IMR-90 (cell line): ENCODE measurements at regions not wholly inside any gene's neighbourhood (a gene's known extent, or its start where the extent isn't known, plus 50 kb on each side); places are given as distances from the start of the nearest gene placed in this dataset.

Source experiments
- ATAC-seq: fragments of 200-7000 bp; cut with Tn5 transposase; 2 replicates; pipeline ENCODE4 v1.9.1; 2020; ENCODE audit warnings: low read depth, mild to moderate bottlenecking, moderate library complexity
- BruUV-seq: library from RNA; stranded (reverse); fragments of 400-500 nt; replicated peaks from 2 replicates; lab custom pipeline; 2021; lab: Mats Ljungman, UMichigan
- CTCF ChIA-PET: fragments of 300-600 bp; formaldehyde crosslinking; extraction: SDS; loops from one replicate; lab custom pipeline; 2021; ENCODE audit warnings: antibody characterized with exemption; lab: Yijun Ruan, JAX
- POLR2A ChIA-PET: fragments of 300-600 bp; sonication (Branson Sonifier 250); formaldehyde crosslinking; loops from one replicate; lab custom pipeline; 2022; ENCODE audit warnings: antibody characterized with exemption; ENCODE audit not compliant: unreplicated experiment; lab: Charles Lee
- DNase-seq: peaks from one replicate; pipeline ENCODE4 v3.0.0; 2013
- H2AFZ ChIP-seq: replicated peaks from 2 replicates; pipeline ENCODE3; 2013; ENCODE audit warnings: low read length, mild to moderate bottlenecking; ENCODE audit not compliant: poor library complexity
- H2AK5ac ChIP-seq: 2 replicates; pipeline ENCODE4 v1.6.1; 2013; ENCODE audit warnings: low read depth, low read length, inconsistent platforms
- H2AK9ac ChIP-seq: replicated peaks from 2 replicates; pipeline ENCODE3; 2013; ENCODE audit warnings: mild to moderate bottlenecking, low read depth, low read length, moderate library complexity; ENCODE audit not compliant: poor library complexity
- H2BK120ac ChIP-seq: 2 replicates; pipeline ENCODE4 v1.6.1; 2013; ENCODE audit warnings: low read depth, low read length, inconsistent platforms
- H2BK15ac ChIP-seq: 3 replicates; pipeline ENCODE4 v1.6.1; 2013; ENCODE audit warnings: low read depth, low read length, inconsistent platforms
- H2BK20ac ChIP-seq: 2 replicates; pipeline ENCODE4 v1.6.1; 2013; ENCODE audit warnings: low read depth, mild to moderate bottlenecking, inconsistent platforms, low read length, moderate library complexity
- H2BK5ac ChIP-seq: 2 replicates; pipeline ENCODE4 v1.6.1; 2013; ENCODE audit warnings: mild to moderate bottlenecking, low read depth, low read length, inconsistent platforms; ENCODE audit not compliant: poor library complexity, severe bottlenecking
- H3K14ac ChIP-seq: replicated peaks from 2 replicates; pipeline ENCODE4 v1.6.1; 2013; ENCODE audit warnings: low read depth, low read length, inconsistent platforms
- H3K18ac ChIP-seq: 2 replicates; pipeline ENCODE4 v1.6.1; 2013; ENCODE audit warnings: low read depth, low read length, control low read depth
- H3K23ac ChIP-seq: 2 replicates; pipeline ENCODE4 v1.6.1; 2013; ENCODE audit warnings: low read depth, low read length, inconsistent platforms
- H3K27ac ChIP-seq: 2 replicates; pipeline ENCODE4 v1.5.1; 2013; ENCODE audit warnings: mild to moderate bottlenecking, control low read depth, low read length; ENCODE audit not compliant: insufficient read depth
- H3K27me3 ChIP-seq: 2 replicates; pipeline ENCODE4 v1.6.1; 2013; ENCODE audit warnings: low read length; ENCODE audit not compliant: control insufficient read depth, insufficient read depth
- H3K36me3 ChIP-seq: 2 replicates; pipeline ENCODE4 v1.6.1; 2013; ENCODE audit warnings: low read length, mixed read lengths; ENCODE audit not compliant: control insufficient read depth, insufficient read depth
- H3K4ac ChIP-seq: 2 replicates; pipeline ENCODE4 v1.6.1; 2013; ENCODE audit warnings: low read depth, low read length, inconsistent platforms
- H3K4me1 ChIP-seq: 2 replicates; pipeline ENCODE4 v1.6.1; 2013; ENCODE audit warnings: low read length, mixed read lengths; ENCODE audit not compliant: control insufficient read depth, insufficient read depth
- H3K4me2 ChIP-seq: 2 replicates; pipeline ENCODE4 v1.6.1; 2013; ENCODE audit warnings: low read depth, mild to moderate bottlenecking, control low read depth, low read length, moderate library complexity
- H3K4me3 ChIP-seq: 2 replicates; pipeline ENCODE4 v1.5.1; 2013; ENCODE audit warnings: low read depth, mild to moderate bottlenecking, control low read depth, low read length, moderate library complexity; ENCODE audit not compliant: insufficient read depth
- H3K56ac ChIP-seq: 2 replicates; pipeline ENCODE4 v1.6.1; 2013; ENCODE audit warnings: low read length, inconsistent platforms; ENCODE audit not compliant: insufficient read depth; ENCODE audit errors: extremely low read depth
- H3K79me1 ChIP-seq, 2 experiments: 2 replicates each; pipeline ENCODE4 v1.6.1; 2013; ENCODE audit warnings: low read length in 2 of 2, inconsistent platforms in 1 of 2, low read depth in 1 of 2
- H3K9ac ChIP-seq: 2 replicates; pipeline ENCODE4 v1.6.1; 2013; ENCODE audit warnings: low read depth, low read length, control low read depth
- H3K9me1 ChIP-seq: 2 replicates; pipeline ENCODE4 v1.6.1; 2013; ENCODE audit warnings: low read length, inconsistent platforms; ENCODE audit not compliant: insufficient read depth
- H3K9me3 ChIP-seq: 2 replicates; pipeline ENCODE4 v1.6.1; 2013; ENCODE audit warnings: low read length; ENCODE audit not compliant: control insufficient read depth, insufficient read depth
- H4K20me1 ChIP-seq: 2 replicates; pipeline ENCODE4 v1.6.1; 2013; ENCODE audit warnings: low read length, inconsistent platforms; ENCODE audit not compliant: insufficient read depth
- H4K5ac ChIP-seq: 2 replicates; pipeline ENCODE4 v1.6.1; 2013; ENCODE audit warnings: mild to moderate bottlenecking, low read depth, low read length, control low read depth
- H4K8ac ChIP-seq, 2 experiments: 2 replicates each; pipeline ENCODE4 v1.6.1; 2013; ENCODE audit warnings: low read depth in 2 of 2, low read length in 2 of 2, control low read depth in 1 of 2, inconsistent platforms in 1 of 2
- H4K91ac ChIP-seq: 2 replicates; pipeline ENCODE4 v1.6.1; 2013; ENCODE audit warnings: low read depth, low read length, inconsistent platforms; ENCODE audit not compliant: insufficient read depth
- BHLHE40 ChIP-seq: fragments of 150-350 bp; IDR thresholded peaks from 2 replicates; pipeline ENCODE4 v1.6.1; 2016; ENCODE audit warnings: mild to moderate bottlenecking, low read depth, low read length
- CHD1 ChIP-seq: IDR thresholded peaks from 2 replicates; pipeline ENCODE4 v1.6.1; 2012; ENCODE audit warnings: low read depth, low read length, improper control_type of control experiment
- FOS ChIP-seq: fragments of 150-350 bp; IDR thresholded peaks from 2 replicates; pipeline ENCODE4 v1.6.1; 2016; ENCODE audit warnings: low read depth, low read length
- MAFK ChIP-seq: IDR thresholded peaks from 2 replicates; pipeline ENCODE4 v1.6.1; 2012; ENCODE audit warnings: low read depth, low read length, improper control_type of control experiment
- MAZ ChIP-seq: IDR thresholded peaks from 2 replicates; pipeline ENCODE4 v1.6.1; 2012; ENCODE audit warnings: low read depth, mild to moderate bottlenecking, low read length, improper control_type of control experiment, moderate library complexity, borderline replicate concordance
- MXI1 ChIP-seq: IDR thresholded peaks from 2 replicates; pipeline ENCODE4 v1.6.1; 2012; ENCODE audit warnings: low read depth, mild to moderate bottlenecking, low read length, moderate library complexity, borderline replicate concordance
- NFE2L2 ChIP-seq: fragments of 150-350 bp; IDR thresholded peaks from 2 replicates; pipeline ENCODE4 v1.6.1; 2016; ENCODE audit warnings: low read depth, mild to moderate bottlenecking, low read length
- POLR2A ChIP-seq: IDR thresholded peaks from 2 replicates; pipeline ENCODE4 v1.6.1; 2012; ENCODE audit warnings: mild to moderate bottlenecking, low read depth, low read length
- RAD21 ChIP-seq: IDR thresholded peaks from 2 replicates; pipeline ENCODE4 v1.6.1; 2012; ENCODE audit warnings: low read length, improper control_type of control experiment
- RFX5 ChIP-seq: IDR thresholded peaks from 2 replicates; pipeline ENCODE4 v1.8.0; 2012; ENCODE audit warnings: low read depth, mild to moderate bottlenecking, low read length, moderate library complexity
- SMC3 ChIP-seq: fragments of 150-350 bp; IDR thresholded peaks from 2 replicates; pipeline ENCODE4 v1.6.1; 2016; ENCODE audit warnings: low read depth, mild to moderate bottlenecking, antibody characterized with exemption, low read length, moderate library complexity
- WGBS, 2 experiments: methylation state at CpG; one replicate each; pipeline versions ENCODE4 v1.1.5 to v1.1.7; 2013; ENCODE audit warnings: missing lambda C conversion rate in 2 of 2; ENCODE audit not compliant: insufficient read length in 1 of 2; ENCODE audit errors: extremely low coverage in 2 of 2; 5-methylcytosine and 5-hydroxymethylcytosine counted together
- dilution Hi-C: fragments of 300-500 bp; cut with HindIII; formaldehyde crosslinking; loops from one replicate; pipeline ENCODE4 v1.14.3; 2018; ENCODE audit warnings: low sequenced_read_pairs; ENCODE audit not compliant: unreplicated experiment
- in situ Hi-C: fragments of 300-500 bp; cut with MboI; formaldehyde crosslinking; loops from 3 replicates; pipeline ENCODE4 v1.14.3; 2019; ENCODE audit warnings: low sequenced_read_pairs, inconsistent platforms, mixed read lengths
- intact Hi-C: fragments of 100-400 bp; cut with micrococcal nuclease; formaldehyde crosslinking; loops from 2 replicates; pipeline ENCODE4 v1.10.0; 2022
- TF ChIP-seq, protein P1 (sequence below): conservative IDR thresholded peaks from 2 replicates; pipeline ENCODE4 v1.5.1; 2012; ENCODE audit warnings: mild to moderate bottlenecking, low read depth, low read length, improper control_type of control experiment
- TF ChIP-seq, protein P2 (sequence below): fragments of 150-350 bp; IDR thresholded peaks from 2 replicates; pipeline ENCODE4 v1.6.1; 2016; ENCODE audit warnings: low read depth, mild to moderate bottlenecking, low read length, moderate library complexity, borderline replicate concordance
- TF ChIP-seq, protein P3 (sequence below): fragments of 150-350 bp; IDR thresholded peaks from 2 replicates; pipeline ENCODE4 v1.6.1; 2017; ENCODE audit warnings: mild to moderate bottlenecking, antibody characterized with exemption, low read length, low read depth

DNA sequence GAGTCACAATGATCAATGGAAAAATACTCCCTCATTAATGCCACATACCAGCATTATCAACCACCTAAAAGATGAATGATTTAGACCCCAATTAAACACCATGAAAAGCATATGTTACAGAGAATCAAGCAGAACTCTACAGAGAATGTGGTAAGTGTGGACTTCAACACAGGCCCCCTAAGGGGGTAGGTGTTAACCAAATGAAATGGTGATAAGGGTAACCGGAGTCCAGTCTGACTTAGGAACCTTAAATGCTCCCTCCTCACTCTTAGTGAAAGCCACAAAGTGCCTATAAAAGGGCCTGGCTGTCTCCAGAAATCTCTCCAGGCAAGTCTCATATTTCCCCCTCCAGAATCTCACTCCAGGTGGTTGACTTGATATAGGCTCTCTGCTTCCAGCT is 149.2 kb upstream of the FOXD3 start:
- WGBS, 2 experiments, result no CpG with 5 or more reads among the region's 1 CpG
- Histone ChIP-seq H3K14ac (no peak overlapping the region), H2AK9ac (no peak overlapping the region), H3K4me3 (no peak overlapping the region), H4K91ac (no peak overlapping the region), H3K23ac (no peak overlapping the region), H4K8ac (no peak overlapping the region), H2BK120ac (no peak overlapping the region), H2BK15ac (no peak overlapping the region), H3K36me3 (no peaks in the 10 kb centered on the region), H3K9me3 (no peaks in the 10 kb centered on the region), H2AK5ac (no peak overlapping the region), H4K5ac (no peak overlapping the region), H2BK5ac (no peak overlapping the region), H3K27ac (no peak overlapping the region), H4K20me1 (no peaks in the 10 kb centered on the region), H3K4me1 (no peaks in the 10 kb centered on the region), H3K56ac (no peak overlapping the region), H3K18ac (no peak overlapping the region), H2BK20ac (no peak overlapping the region), H3K79me1 (no peaks in the 10 kb centered on the region), H3K4ac (no peak overlapping the region), H2AFZ (no peak overlapping the region), H3K9me1 (no peaks in the 10 kb centered on the region), H3K4me2 (no peak overlapping the region), H3K27me3 (no peaks in the 10 kb centered on the region), H3K9ac (no peak overlapping the region)
- dilution Hi-C loops, result no loop called here
- intact Hi-C loops, result no loop called here
- in situ Hi-C loops, result no loop called here
- no TSS peak for BruUV-seq
- ATAC-seq (no peak), DNase-seq (no peak)
- ChIA-PET CTCF (no interaction called here), POLR2A (no interaction called here)
- TF ChIP-seq NFE2L2, result no peak
- TF ChIP-seq RAD21, result no peak
- no peak for TF ChIP-seq BHLHE40
- no peak for TF ChIP-seq FOS
- TF ChIP-seq, protein P1, sequence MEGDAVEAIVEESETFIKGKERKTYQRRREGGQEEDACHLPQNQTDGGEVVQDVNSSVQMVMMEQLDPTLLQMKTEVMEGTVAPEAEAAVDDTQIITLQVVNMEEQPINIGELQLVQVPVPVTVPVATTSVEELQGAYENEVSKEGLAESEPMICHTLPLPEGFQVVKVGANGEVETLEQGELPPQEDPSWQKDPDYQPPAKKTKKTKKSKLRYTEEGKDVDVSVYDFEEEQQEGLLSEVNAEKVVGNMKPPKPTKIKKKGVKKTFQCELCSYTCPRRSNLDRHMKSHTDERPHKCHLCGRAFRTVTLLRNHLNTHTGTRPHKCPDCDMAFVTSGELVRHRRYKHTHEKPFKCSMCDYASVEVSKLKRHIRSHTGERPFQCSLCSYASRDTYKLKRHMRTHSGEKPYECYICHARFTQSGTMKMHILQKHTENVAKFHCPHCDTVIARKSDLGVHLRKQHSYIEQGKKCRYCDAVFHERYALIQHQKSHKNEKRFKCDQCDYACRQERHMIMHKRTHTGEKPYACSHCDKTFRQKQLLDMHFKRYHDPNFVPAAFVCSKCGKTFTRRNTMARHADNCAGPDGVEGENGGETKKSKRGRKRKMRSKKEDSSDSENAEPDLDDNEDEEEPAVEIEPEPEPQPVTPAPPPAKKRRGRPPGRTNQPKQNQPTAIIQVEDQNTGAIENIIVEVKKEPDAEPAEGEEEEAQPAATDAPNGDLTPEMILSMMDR, result no peak
- TF ChIP-seq, protein P2, sequence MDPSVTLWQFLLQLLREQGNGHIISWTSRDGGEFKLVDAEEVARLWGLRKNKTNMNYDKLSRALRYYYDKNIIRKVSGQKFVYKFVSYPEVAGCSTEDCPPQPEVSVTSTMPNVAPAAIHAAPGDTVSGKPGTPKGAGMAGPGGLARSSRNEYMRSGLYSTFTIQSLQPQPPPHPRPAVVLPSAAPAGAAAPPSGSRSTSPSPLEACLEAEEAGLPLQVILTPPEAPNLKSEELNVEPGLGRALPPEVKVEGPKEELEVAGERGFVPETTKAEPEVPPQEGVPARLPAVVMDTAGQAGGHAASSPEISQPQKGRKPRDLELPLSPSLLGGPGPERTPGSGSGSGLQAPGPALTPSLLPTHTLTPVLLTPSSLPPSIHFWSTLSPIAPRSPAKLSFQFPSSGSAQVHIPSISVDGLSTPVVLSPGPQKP, result no peak
- TF ChIP-seq SMC3, result no peak
- TF ChIP-seq POLR2A, result no peak
- TF ChIP-seq RFX5, result no peak
- no peak for TF ChIP-seq MAFK
- TF ChIP-seq MAZ, result no peak
- TF ChIP-seq, protein P3, sequence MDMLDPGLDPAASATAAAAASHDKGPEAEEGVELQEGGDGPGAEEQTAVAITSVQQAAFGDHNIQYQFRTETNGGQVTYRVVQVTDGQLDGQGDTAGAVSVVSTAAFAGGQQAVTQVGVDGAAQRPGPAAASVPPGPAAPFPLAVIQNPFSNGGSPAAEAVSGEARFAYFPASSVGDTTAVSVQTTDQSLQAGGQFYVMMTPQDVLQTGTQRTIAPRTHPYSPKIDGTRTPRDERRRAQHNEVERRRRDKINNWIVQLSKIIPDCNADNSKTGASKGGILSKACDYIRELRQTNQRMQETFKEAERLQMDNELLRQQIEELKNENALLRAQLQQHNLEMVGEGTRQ, result no peak
- no peak for TF ChIP-seq CHD1
- TF ChIP-seq MXI1, result no peak
